ENCODE measurements at regions not wholly inside any gene's neighbourhood (a gene's known extent, or its start where the extent isn't known, plus 50 kb on each side); places are given as distances from the start of the nearest gene placed in this dataset.

DNA sequence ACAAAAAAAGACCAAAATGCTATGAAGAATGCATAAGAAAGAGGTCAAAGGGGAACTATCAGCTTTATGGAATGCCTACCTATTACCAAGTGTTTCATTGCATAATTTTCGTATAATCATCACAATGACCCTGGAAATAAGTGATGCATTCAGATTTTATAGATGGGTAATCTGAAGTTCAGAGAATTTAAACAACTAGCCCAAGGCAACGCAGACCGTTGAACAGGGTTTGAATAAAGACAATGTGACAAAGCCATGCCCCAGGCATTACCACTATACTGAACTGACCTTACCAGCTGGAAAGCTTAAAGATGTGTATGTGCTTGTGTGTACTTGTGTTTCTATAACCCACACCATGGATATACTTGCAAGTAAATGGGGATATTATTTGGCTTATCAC lies 827.6 kb upstream of the ADGRL2 start:
- Histone ChIP-seq H3K9me3 (ENCODE audit: low read depth, low read length, poor library complexity, severe bottlenecking) (no peaks in the 10 kb centered on the region), H3K4me3 (ENCODE audit: low read depth, low read length, poor library complexity, severe bottlenecking) (no peak overlapping the region), H3K27ac (ENCODE audit: low read depth, low read length, poor library complexity, severe bottlenecking) (no peak overlapping the region), H3K27me3 (replicated peaks; ENCODE audit: insufficient read depth, low read depth, low read length, poor library complexity) (peaks cover 9% of the 10 kb centered on the region), H3K4me1 (ENCODE audit: insufficient read depth, low read length, poor library complexity, severe bottlenecking) (no peaks in the 10 kb centered on the region), H3K36me3 (ENCODE audit: insufficient read depth, low read length, poor library complexity, severe bottlenecking) (no peaks in the 10 kb centered on the region)
- BruUV-seq (replicated peaks) = no TSS peak
- intact Hi-C loops (cut with micrococcal nuclease; ENCODE audit: unreplicated experiment) = no loop called here
- CTCF ChIA-PET = interaction anchor here (0.5 kb wide), 1 partner anchor 492 kb away, joined by 4 read pairs; no protein-coding TSS in a partner anchor
- DNase-seq (ENCODE audit: low spot score) = no peak
- POLR2A ChIA-PET (ENCODE audit: low non-redundant PET) = no interaction called here
- TF ChIP-seq, protein P1, sequence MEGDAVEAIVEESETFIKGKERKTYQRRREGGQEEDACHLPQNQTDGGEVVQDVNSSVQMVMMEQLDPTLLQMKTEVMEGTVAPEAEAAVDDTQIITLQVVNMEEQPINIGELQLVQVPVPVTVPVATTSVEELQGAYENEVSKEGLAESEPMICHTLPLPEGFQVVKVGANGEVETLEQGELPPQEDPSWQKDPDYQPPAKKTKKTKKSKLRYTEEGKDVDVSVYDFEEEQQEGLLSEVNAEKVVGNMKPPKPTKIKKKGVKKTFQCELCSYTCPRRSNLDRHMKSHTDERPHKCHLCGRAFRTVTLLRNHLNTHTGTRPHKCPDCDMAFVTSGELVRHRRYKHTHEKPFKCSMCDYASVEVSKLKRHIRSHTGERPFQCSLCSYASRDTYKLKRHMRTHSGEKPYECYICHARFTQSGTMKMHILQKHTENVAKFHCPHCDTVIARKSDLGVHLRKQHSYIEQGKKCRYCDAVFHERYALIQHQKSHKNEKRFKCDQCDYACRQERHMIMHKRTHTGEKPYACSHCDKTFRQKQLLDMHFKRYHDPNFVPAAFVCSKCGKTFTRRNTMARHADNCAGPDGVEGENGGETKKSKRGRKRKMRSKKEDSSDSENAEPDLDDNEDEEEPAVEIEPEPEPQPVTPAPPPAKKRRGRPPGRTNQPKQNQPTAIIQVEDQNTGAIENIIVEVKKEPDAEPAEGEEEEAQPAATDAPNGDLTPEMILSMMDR (conservative IDR thresholded peaks at IDR 0.05; ENCODE audit: low read depth, low read length) = no peak

DNA sequence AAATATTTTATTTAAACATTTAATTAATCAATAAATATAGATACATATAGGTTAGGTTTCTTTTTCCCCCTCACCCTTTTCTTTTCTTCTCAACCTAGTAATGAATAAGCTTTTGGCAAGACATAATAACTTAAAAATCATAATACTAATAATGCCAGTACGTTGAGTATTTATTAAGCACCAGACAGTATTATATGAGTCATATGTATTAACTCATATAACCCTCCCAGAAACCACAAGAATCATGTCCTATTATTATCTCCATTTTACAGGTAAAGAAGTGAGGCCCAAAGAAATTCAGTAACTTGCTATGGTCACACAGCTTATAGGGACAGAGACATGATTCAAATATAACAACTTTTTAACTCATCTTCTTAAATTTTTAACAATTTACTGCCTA lies 834.5 kb upstream of the ADGRL2 start:
- Histone ChIP-seq H3K9me3 (ENCODE audit: low read depth, low read length, poor library complexity, severe bottlenecking) (no peaks in the 10 kb centered on the region), H3K4me1 (ENCODE audit: insufficient read depth, low read length, poor library complexity, severe bottlenecking) (no peaks in the 10 kb centered on the region), H3K27me3 (replicated peaks; ENCODE audit: insufficient read depth, low read depth, low read length, poor library complexity) (no peaks in the 10 kb centered on the region), H3K36me3 (ENCODE audit: insufficient read depth, low read length, poor library complexity, severe bottlenecking) (no peaks in the 10 kb centered on the region), H3K27ac (ENCODE audit: low read depth, low read length, poor library complexity, severe bottlenecking) (no peak overlapping the region), H3K4me3 (ENCODE audit: low read depth, low read length, poor library complexity, severe bottlenecking) (no peak overlapping the region)
- intact Hi-C loops (cut with micrococcal nuclease; ENCODE audit: unreplicated experiment) = no loop called here
- no peak for TF ChIP-seq EZH2 (IDR thresholded peaks at IDR 0.05; ENCODE audit: borderline replicate concordance, low read depth, low read length, poor library complexity, severe bottlenecking)
- TF ChIP-seq, protein P1 (conservative IDR thresholded peaks at IDR 0.05; ENCODE audit: low read depth, low read length) = no peak
- ChIA-PET CTCF (no interaction called here), POLR2A (ENCODE audit: low non-redundant PET) (no interaction called here)
- BruUV-seq (replicated peaks) = no TSS peak
- no peak for DNase-seq (ENCODE audit: low spot score)

DNA sequence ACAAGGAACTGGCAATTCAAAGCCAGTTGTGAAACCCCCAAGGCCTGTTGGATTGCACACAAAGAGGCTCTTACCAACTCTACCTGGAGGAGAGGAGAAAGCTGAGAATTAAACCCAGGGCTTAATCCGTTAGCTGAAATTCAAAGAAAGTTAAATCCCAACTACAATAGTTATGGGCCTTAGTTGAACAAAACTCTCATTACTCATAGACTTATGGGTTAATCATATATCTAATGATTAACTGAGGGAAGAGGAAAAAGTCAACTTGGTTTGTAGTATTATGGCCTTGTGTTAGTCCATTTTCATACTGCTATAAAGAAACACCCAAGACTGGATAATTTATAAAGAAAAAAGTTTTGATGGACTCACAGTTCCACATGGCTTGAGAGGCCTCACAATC lies 838.2 kb upstream of the ADGRL2 start:
- H3K4me3 ChIP-seq (ENCODE audit: low read depth, low read length, poor library complexity, severe bottlenecking) = no peak overlapping the region
- no peaks in the 10 kb centered on the region for H3K27me3 ChIP-seq (replicated peaks; ENCODE audit: insufficient read depth, low read depth, low read length, poor library complexity)
- no peak for DNase-seq (ENCODE audit: low spot score)
- ChIA-PET POLR2A (ENCODE audit: low non-redundant PET) (interaction anchor here (0.5 kb wide), 1 partner anchor 41 kb away, joined by 5 read pairs; no protein-coding TSS in a partner anchor), CTCF (no interaction called here)
- no peak overlapping the region for H3K27ac ChIP-seq (ENCODE audit: low read depth, low read length, poor library complexity, severe bottlenecking)
- intact Hi-C loops (cut with micrococcal nuclease; ENCODE audit: unreplicated experiment) = no loop called here
- no peaks in the 10 kb centered on the region for H3K4me1 ChIP-seq (ENCODE audit: insufficient read depth, low read length, poor library complexity, severe bottlenecking)
- TF ChIP-seq EZH2 (IDR thresholded peaks at IDR 0.05; ENCODE audit: borderline replicate concordance, low read depth, low read length, poor library complexity, severe bottlenecking) = no peak
- TF ChIP-seq, protein P1 (conservative IDR thresholded peaks at IDR 0.05; ENCODE audit: low read depth, low read length) = no peak
- no peaks in the 10 kb centered on the region for H3K36me3 ChIP-seq (ENCODE audit: insufficient read depth, low read length, poor library complexity, severe bottlenecking)
- no peaks in the 10 kb centered on the region for H3K9me3 ChIP-seq (ENCODE audit: low read depth, low read length, poor library complexity, severe bottlenecking)
- BruUV-seq (replicated peaks) = no TSS peak

Measured in A673 (cell line).